PFSK-1 (cell line): ENCODE measurements at regions not wholly inside any gene's neighbourhood (a gene's known extent, or its start where the extent isn't known, plus 50 kb on each side); places are given as distances from the start of the nearest gene placed in this dataset.

Experiments used
- FOXP2 ChIP-seq: optimal IDR thresholded peaks from 2 replicates; pipeline ENCODE3; 2011; ENCODE audit warnings: borderline replicate concordance, control low read depth, inconsistent platforms; ENCODE audit not compliant: insufficient read depth; ENCODE audit errors: extremely low read length, extremely low read depth
- POLR2AphosphoS5 ChIP-seq: IDR thresholded peaks from 2 replicates; pipeline ENCODE4 v1.6.1; 2012; ENCODE audit warnings: low read depth, mild to moderate bottlenecking, control low read depth, low read length, moderate library complexity
- REST ChIP-seq, 2 experiments: IDR thresholded peaks; 2 replicates each; pipeline versions ENCODE4 v1.6.1 to v1.8.0; 2011 to 2012; ENCODE audit warnings: low read depth in 2 of 2, low read length in 2 of 2, control low read depth in 1 of 2, inconsistent platforms in 1 of 2, mild to moderate bottlenecking in 1 of 2, moderate library complexity in 1 of 2; ENCODE audit not compliant: insufficient read depth in 1 of 2
- SIN3A ChIP-seq: IDR thresholded peaks from 2 replicates; pipeline ENCODE4 v1.6.1; 2012; ENCODE audit warnings: mild to moderate bottlenecking, low read length, moderate library complexity, borderline replicate concordance; ENCODE audit not compliant: insufficient read depth
- TAF1 ChIP-seq: IDR thresholded peaks from 2 replicates; pipeline ENCODE4 v1.6.1; 2012; ENCODE audit warnings: low read length, control low read depth, borderline replicate concordance; ENCODE audit not compliant: insufficient read depth

GRCh38 chr12:86333955-86334522, 77.8 kb upstream of the MGAT4C start:
- TF ChIP-seq POLR2AphosphoS5 = no peak
- no peak for TF ChIP-seq FOXP2
- no peak for TF ChIP-seq TAF1
- TF ChIP-seq REST (IDR thresholded peaks at IDR 0.05; ENCODE audit: insufficient read depth in 1 of 2, low read depth in 2 of 2, low read length in 2 of 2) = no peak
- no peak for TF ChIP-seq SIN3A
